CD14-positive monocyte (primary cell): ENCODE measurements at regions not wholly inside any gene's neighbourhood (a gene's known extent, or its start where the extent isn't known, plus 50 kb on each side); places are given as distances from the start of the nearest gene placed in this dataset.

Source experiments
- DNase-seq, 3 donors: peaks; one replicate each; pipeline ENCODE4 v3.0.0-alpha.2; 2011 to 2022
- H2AFZ ChIP-seq: 2 replicates; pipeline ENCODE4 v1.6.0; 2012; ENCODE audit warnings: mild to moderate bottlenecking, low read depth, low read length, inconsistent platforms; ENCODE audit not compliant: insufficient read depth, poor library complexity, severe bottlenecking
- H3K27ac ChIP-seq, 2 donors: 1 replicate in 1 of 2; 2 replicates in 1 of 2; pipeline ENCODE4 v1.5.1; 2012 to 2013; ENCODE audit warnings: low read length in 2 of 2, control low read depth in 1 of 2, inconsistent platforms in 1 of 2, low read depth in 1 of 2, mild to moderate bottlenecking in 1 of 2
- H3K27me3 ChIP-seq, 2 donors: one replicate each; pipeline versions ENCODE4 v1.6.0 to v1.6.1; 2011 to 2013; ENCODE audit warnings: low read length in 2 of 2; ENCODE audit not compliant: control insufficient read depth in 2 of 2, insufficient read depth in 2 of 2
- H3K36me3 ChIP-seq, 2 donors: replicated peaks in 1 of 2; 1 replicate in 1 of 2; 2 replicates in 1 of 2; pipeline versions ENCODE4 v1.5.1 to v1.6.1; 2012 to 2013; ENCODE audit warnings: low read length in 2 of 2, control low read depth in 1 of 2, inconsistent platforms in 1 of 2, mild to moderate bottlenecking in 1 of 2; ENCODE audit not compliant: insufficient read depth in 2 of 2, control insufficient read depth in 1 of 2
- H3K4me1 ChIP-seq, 2 donors: 1 replicate in 1 of 2; 2 replicates in 1 of 2; pipeline versions ENCODE4 v1.5.1 to v1.6.1; 2012 to 2013; ENCODE audit warnings: low read length in 2 of 2, control low read depth in 1 of 2, inconsistent platforms in 1 of 2, mild to moderate bottlenecking in 1 of 2, moderate library complexity in 1 of 2; ENCODE audit not compliant: insufficient read depth in 2 of 2, control insufficient read depth in 1 of 2
- H3K4me2 ChIP-seq: replicated peaks from 2 replicates; pipeline ENCODE3; 2012; ENCODE audit warnings: low read length, moderate library complexity, mild to moderate bottlenecking; ENCODE audit not compliant: poor library complexity, severe bottlenecking; ENCODE audit errors: extremely low read depth
- H3K4me3 ChIP-seq, 3 experiments: fragments of 200-600 bp in 1 of 3; sonication (generic) in 1 of 3; replicated peaks in 1 of 3; 1 replicate in 2 of 3; 2 replicates in 1 of 3; pipeline ENCODE4 v1.5.1; 2011 to 2013; ENCODE audit warnings: low read length in 3 of 3, mild to moderate bottlenecking in 3 of 3, control low read depth in 2 of 3, low read depth in 2 of 3, inconsistent platforms in 1 of 3, moderate library complexity in 1 of 3
- H3K79me2 ChIP-seq: 2 replicates; pipeline ENCODE4 v1.6.0; 2012; ENCODE audit warnings: mild to moderate bottlenecking, control low read depth, inconsistent platforms, low read length, moderate library complexity; ENCODE audit not compliant: insufficient read depth
- H3K9ac ChIP-seq: 2 replicates; pipeline ENCODE4 v1.6.0; 2017; ENCODE audit warnings: low read length, mild to moderate bottlenecking; ENCODE audit not compliant: insufficient read depth, poor library complexity, severe bottlenecking
- H3K9me3 ChIP-seq, 2 donors: replicated peaks in 1 of 2; 1 replicate in 1 of 2; 2 replicates in 1 of 2; pipeline versions ENCODE4 v1.5.1 to v1.6.1; 2012 to 2013; ENCODE audit warnings: low read length in 2 of 2, control low read depth in 1 of 2; ENCODE audit not compliant: control insufficient read depth in 1 of 2, insufficient read depth in 1 of 2
- H4K20me1 ChIP-seq: 2 replicates; pipeline ENCODE4 v1.6.0; 2012; ENCODE audit warnings: mild to moderate bottlenecking, low read length, control low read depth, moderate library complexity; ENCODE audit not compliant: insufficient read depth
- H3K27ac Mint-ChIP-seq, 7 donors: one replicate each; pipeline ENCODE4 v1.8.0; 2020; ENCODE audit warnings: mild to moderate bottlenecking in 7 of 7, mixed read lengths in 7 of 7, moderate library complexity in 6 of 7, inconsistent platforms in 2 of 7
- H3K27me3 Mint-ChIP-seq, 3 donors: one replicate each; pipeline ENCODE4 v1.8.0; 2021 to 2022; ENCODE audit warnings: low read depth in 3 of 3, mild to moderate bottlenecking in 3 of 3, mixed read lengths in 3 of 3, moderate library complexity in 3 of 3, inconsistent platforms in 1 of 3
- H3K36me3 Mint-ChIP-seq, 2 donors: one replicate each; pipeline ENCODE4 v1.8.0; 2020; ENCODE audit warnings: mixed read lengths in 2 of 2, inconsistent platforms in 1 of 2, mild to moderate bottlenecking in 1 of 2
- H3K4me1 Mint-ChIP-seq: one replicate; pipeline ENCODE4 v1.8.0; 2020; ENCODE audit warnings: mild to moderate bottlenecking, mixed read lengths
- H3K4me3 Mint-ChIP-seq, 2 donors: one replicate each; pipeline ENCODE4 v1.8.0; 2020; ENCODE audit warnings: mild to moderate bottlenecking in 2 of 2, mixed read lengths in 2 of 2, moderate library complexity in 1 of 2
- H3K9me3 Mint-ChIP-seq, 7 donors: one replicate each; pipeline ENCODE4 v1.8.0; 2020 to 2022; ENCODE audit warnings: mixed read lengths in 7 of 7, mild to moderate bottlenecking in 6 of 7, moderate library complexity in 6 of 7, inconsistent platforms in 2 of 7
- CTCF ChIP-seq: fragments of 200-600 bp; IDR thresholded peaks from one replicate; pipeline ENCODE4 v1.8.0; 2022; ENCODE audit warnings: antibody characterized with exemption, mild to moderate bottlenecking
- WGBS: methylation state at CpG from one replicate; pipeline ENCODE4 v1.1.5; 2013; ENCODE audit warnings: missing lambda C conversion rate; ENCODE audit not compliant: insufficient coverage; 5-methylcytosine and 5-hydroxymethylcytosine counted together
- intact Hi-C, 2 donors: fragments of 100-400 bp; cut with micrococcal nuclease; formaldehyde crosslinking; loops; one replicate each; pipeline versions ENCODE4 v1.15.0 to v1.15.1; 2023

- no peaks in the 10 kb centered on the region for H3K4me1 ChIP-seq
- Mint-ChIP-seq H3K27ac (no peak overlapping the region), H3K4me3 (no peak overlapping the region), H3K9me3 (peaks cover 6 to 22% (median 15%) of the 10 kb centered on the region in 7 donors), H3K4me1 (no peaks in the 10 kb centered on the region), H3K27me3 (peaks cover 2 to 4% (median 2%) of the 10 kb centered on the region in 3 donors), H3K36me3 (no peaks in the 10 kb centered on the region)
- H3K9me3 ChIP-seq, result peaks cover 11 to 16% of the 10 kb centered on the region in 2 donors
- no peak overlapping the region for H3K9ac ChIP-seq
- DNase-seq, result no peak
- no peak overlapping the region for H3K4me3 ChIP-seq
- no peaks in the 10 kb centered on the region for H3K36me3 ChIP-seq
- no peaks in the 10 kb centered on the region for H3K27me3 ChIP-seq
- TF ChIP-seq CTCF, result no peak
- no peaks in the 10 kb centered on the region for H4K20me1 ChIP-seq
- H3K79me2 ChIP-seq, result no peaks in the 10 kb centered on the region
- H3K4me2 ChIP-seq, result no peak overlapping the region
- intact Hi-C loops, result no loop called here
- H2AFZ ChIP-seq, result no peak overlapping the region
- 60% methylated on average over 1 of the region's 1 CpG for WGBS
- H3K27ac ChIP-seq, result no peak overlapping the region
Measured at GRCh38 chr5:115392611-115393010, 96.2 kb upstream of the CCDC112 start.

- Histone ChIP-seq H3K27ac (no peak overlapping the region), H3K4me3 (no peak overlapping the region), H3K27me3 (peaks cover 0 to 2% of the 10 kb centered on the region in 2 donors), H3K4me1 (no peaks in the 10 kb centered on the region), H3K36me3 (no peaks in the 10 kb centered on the region), H3K79me2 (no peaks in the 10 kb centered on the region), H4K20me1 (no peaks in the 10 kb centered on the region), H3K9me3 (peaks cover 11 to 16% of the 10 kb centered on the region in 2 donors), H3K9ac (no peak overlapping the region), H2AFZ (no peak overlapping the region), H3K4me2 (no peak overlapping the region)
- no peak for TF ChIP-seq CTCF
- Mint-ChIP-seq H3K9me3 (peaks cover 6 to 22% (median 14%) of the 10 kb centered on the region in 7 donors), H3K27me3 (peaks cover 2 to 4% (median 2%) of the 10 kb centered on the region in 3 donors), H3K27ac (no peak overlapping the region), H3K4me3 (no peak overlapping the region), H3K36me3 (no peaks in the 10 kb centered on the region), H3K4me1 (no peaks in the 10 kb centered on the region)
- intact Hi-C loops, result no loop called here
- WGBS, result 97% methylated on average over 5 of the region's 5 CpGs
- no peak for DNase-seq
Measured at GRCh38 chr5:115391780-115392179, 95.3 kb upstream of the CCDC112 start.
